ENCODE measurements at regions not wholly inside any gene's neighbourhood (a gene's known extent, or its start where the extent isn't known, plus 50 kb on each side); places are given as distances from the start of the nearest gene placed in this dataset.

GRCh38 chr14:44700694-44701093, 193.6 kb upstream of the FSCB start:
- TF ChIP-seq, protein P1, sequence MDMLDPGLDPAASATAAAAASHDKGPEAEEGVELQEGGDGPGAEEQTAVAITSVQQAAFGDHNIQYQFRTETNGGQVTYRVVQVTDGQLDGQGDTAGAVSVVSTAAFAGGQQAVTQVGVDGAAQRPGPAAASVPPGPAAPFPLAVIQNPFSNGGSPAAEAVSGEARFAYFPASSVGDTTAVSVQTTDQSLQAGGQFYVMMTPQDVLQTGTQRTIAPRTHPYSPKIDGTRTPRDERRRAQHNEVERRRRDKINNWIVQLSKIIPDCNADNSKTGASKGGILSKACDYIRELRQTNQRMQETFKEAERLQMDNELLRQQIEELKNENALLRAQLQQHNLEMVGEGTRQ (IDR thresholded peaks at IDR 0.05; ENCODE audit: low read depth, low read length) = no peak
- TF ChIP-seq, protein P1 (CRISPR knock-in tag; IDR thresholded peaks at IDR 0.05; ENCODE audit: borderline replicate concordance) = no peak
- no peak for TF ChIP-seq POLR2A (IDR thresholded peaks at IDR 0.05; ENCODE audit: insufficient read depth in 1 of 2, low read depth in 2 of 2, low read length in 2 of 2)
- TF ChIP-seq CCDC6 (CRISPR knock-in tag; IDR thresholded peaks at IDR 0.05) = no peak
- TF ChIP-seq POLR2AphosphoS2 (IDR thresholded peaks at IDR 0.05; ENCODE audit: low read depth, low read length) = no peak
- no peak for TF ChIP-seq FOXK1 (CRISPR knock-in tag; IDR thresholded peaks at IDR 0.05; ENCODE audit: borderline replicate concordance, low read depth)
- TF ChIP-seq ZNF512 (CRISPR knock-in tag; IDR thresholded peaks at IDR 0.05) = no peak
- TF ChIP-seq HDAC1 (CRISPR knock-in tag; IDR thresholded peaks at IDR 0.05) = no peak
- TF ChIP-seq CTCF (CRISPR knock-in tag; IDR thresholded peaks at IDR 0.05) = no peak
- no peak for TF ChIP-seq MED13 (CRISPR knock-in tag; IDR thresholded peaks at IDR 0.05)

Data from HepG2 (cell line).